HL-60 (cell line): ENCODE measurements at regions not wholly inside any gene's neighbourhood (a gene's known extent, or its start where the extent isn't known, plus 50 kb on each side); places are given as distances from the start of the nearest gene placed in this dataset.

ENCODE experiments used
- POLR2AphosphoS5 ChIP-seq: IDR thresholded peaks from 2 replicates; pipeline ENCODE4 v1.6.1; 2012; ENCODE audit warnings: low read depth
- SPI1 ChIP-seq: IDR thresholded peaks from 2 replicates; pipeline ENCODE4 v1.6.1; 2012; ENCODE audit warnings: low read depth, mild to moderate bottlenecking, borderline replicate concordance
- TF ChIP-seq, protein P1 (sequence below): IDR thresholded peaks from one replicate; pipeline ENCODE4 v1.5.1; 2011; ENCODE audit warnings: low read length, control low read depth, inconsistent platforms; ENCODE audit not compliant: insufficient read depth

DNA sequence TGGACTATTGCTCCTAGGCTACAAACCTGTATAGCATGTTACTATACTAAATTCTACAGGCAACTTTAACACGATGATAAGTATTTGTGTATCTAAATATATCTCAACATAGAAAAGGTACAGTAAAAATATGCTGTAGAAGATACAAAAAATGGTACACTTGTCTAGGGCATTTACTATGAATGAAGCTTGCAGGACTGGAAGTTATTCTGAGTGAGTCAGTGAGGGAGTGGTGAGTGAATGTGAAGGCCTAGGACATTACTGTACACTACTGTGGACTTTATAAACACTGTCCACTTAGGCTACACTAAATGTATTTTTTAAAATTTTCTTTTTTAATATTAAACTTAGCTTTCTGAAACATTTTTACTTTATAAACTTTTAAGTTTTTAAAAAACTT, 140.5 kb upstream of the SGO1 start:
- TF ChIP-seq, protein P1, sequence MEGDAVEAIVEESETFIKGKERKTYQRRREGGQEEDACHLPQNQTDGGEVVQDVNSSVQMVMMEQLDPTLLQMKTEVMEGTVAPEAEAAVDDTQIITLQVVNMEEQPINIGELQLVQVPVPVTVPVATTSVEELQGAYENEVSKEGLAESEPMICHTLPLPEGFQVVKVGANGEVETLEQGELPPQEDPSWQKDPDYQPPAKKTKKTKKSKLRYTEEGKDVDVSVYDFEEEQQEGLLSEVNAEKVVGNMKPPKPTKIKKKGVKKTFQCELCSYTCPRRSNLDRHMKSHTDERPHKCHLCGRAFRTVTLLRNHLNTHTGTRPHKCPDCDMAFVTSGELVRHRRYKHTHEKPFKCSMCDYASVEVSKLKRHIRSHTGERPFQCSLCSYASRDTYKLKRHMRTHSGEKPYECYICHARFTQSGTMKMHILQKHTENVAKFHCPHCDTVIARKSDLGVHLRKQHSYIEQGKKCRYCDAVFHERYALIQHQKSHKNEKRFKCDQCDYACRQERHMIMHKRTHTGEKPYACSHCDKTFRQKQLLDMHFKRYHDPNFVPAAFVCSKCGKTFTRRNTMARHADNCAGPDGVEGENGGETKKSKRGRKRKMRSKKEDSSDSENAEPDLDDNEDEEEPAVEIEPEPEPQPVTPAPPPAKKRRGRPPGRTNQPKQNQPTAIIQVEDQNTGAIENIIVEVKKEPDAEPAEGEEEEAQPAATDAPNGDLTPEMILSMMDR, result no peak
- TF ChIP-seq POLR2AphosphoS5 (no peak), SPI1 (no peak)
